ENCODE measurements at regions not wholly inside any gene's neighbourhood (a gene's known extent, or its start where the extent isn't known, plus 50 kb on each side); places are given as distances from the start of the nearest gene placed in this dataset.

DNA sequence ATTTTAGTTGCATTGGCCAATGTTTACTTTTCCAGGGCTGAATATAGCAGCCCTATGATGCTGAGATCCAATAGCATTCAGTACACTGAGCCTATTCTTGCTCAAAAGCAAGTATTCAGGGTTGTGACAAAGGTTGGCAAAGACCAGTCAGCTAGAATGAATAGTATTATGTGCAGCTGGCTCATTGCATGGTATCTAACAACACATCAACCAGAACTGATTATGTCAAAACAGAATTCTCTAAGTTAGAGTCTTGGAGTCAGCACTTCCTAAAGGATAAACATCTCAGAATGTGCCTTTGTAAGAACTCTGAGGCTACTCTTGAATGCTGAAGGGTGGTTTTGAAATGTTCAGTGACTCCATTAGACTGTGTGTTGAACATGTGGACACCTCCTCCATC lies 774.5 kb upstream of the RGMB start:
- no peak for TF ChIP-seq POLR2AphosphoS5 (IDR thresholded peaks at IDR 0.05)
- TF ChIP-seq, protein P1, sequence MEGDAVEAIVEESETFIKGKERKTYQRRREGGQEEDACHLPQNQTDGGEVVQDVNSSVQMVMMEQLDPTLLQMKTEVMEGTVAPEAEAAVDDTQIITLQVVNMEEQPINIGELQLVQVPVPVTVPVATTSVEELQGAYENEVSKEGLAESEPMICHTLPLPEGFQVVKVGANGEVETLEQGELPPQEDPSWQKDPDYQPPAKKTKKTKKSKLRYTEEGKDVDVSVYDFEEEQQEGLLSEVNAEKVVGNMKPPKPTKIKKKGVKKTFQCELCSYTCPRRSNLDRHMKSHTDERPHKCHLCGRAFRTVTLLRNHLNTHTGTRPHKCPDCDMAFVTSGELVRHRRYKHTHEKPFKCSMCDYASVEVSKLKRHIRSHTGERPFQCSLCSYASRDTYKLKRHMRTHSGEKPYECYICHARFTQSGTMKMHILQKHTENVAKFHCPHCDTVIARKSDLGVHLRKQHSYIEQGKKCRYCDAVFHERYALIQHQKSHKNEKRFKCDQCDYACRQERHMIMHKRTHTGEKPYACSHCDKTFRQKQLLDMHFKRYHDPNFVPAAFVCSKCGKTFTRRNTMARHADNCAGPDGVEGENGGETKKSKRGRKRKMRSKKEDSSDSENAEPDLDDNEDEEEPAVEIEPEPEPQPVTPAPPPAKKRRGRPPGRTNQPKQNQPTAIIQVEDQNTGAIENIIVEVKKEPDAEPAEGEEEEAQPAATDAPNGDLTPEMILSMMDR (IDR thresholded peaks at IDR 0.05) = no peak
